SK-MEL-5 (cell line): ENCODE measurements at regions not wholly inside any gene's neighbourhood (a gene's known extent, or its start where the extent isn't known, plus 50 kb on each side); places are given as distances from the start of the nearest gene placed in this dataset.
"Not testable (repeated sequence)": the region's sequence is repeated elsewhere in the genome, so short reads cannot be mapped to it uniquely, and the experiment has no call there.

Source experiments
- DNase-seq: peaks from one replicate; pipeline ENCODE4 v3.0.0-alpha.2; 2016; ENCODE audit warnings: low read depth, low spot score
- in situ Hi-C: cut with HindIII; loops from 2 replicates; pipeline ENCODE4 v1.10.0; 2016; ENCODE audit warnings: low sequenced_read_pairs, high pct_unique_total_duplicates, low pct_unique_long_range_greater_than_20kb

GRCh38 chr1:245070836-245071615 lies 83.8 kb upstream of the KIF26B start:
- in situ Hi-C loops, result no loop called here
- no peak for DNase-seq

DNA sequence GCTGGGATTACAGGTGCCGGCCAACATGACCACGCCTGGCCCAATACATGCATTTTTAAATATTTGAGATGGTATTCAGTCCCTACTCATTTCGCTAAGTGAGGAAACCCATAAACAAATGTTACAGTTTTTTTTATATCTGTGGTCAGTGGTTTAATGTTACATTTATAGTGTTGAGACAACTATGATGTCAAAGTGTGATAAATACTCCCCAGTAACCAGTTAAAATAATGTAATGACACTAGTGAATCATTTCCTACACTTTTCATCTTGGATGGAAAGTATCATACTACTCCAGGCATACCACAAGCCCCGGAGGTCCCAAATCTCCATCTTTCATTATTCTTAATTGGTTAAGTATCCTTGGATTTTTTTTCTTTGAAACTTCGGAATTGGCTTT lies 87.5 kb upstream of the KIF26B start:
- no peak for DNase-seq
- in situ Hi-C loops, result no loop called here

GRCh38 chr1:245062741-245063305 lies 92.0 kb upstream of the KIF26B start:
- no peak for DNase-seq
- in situ Hi-C loops, result no loop called here

GRCh38 chr1:245061808-245062207 lies 93.0 kb upstream of the KIF26B start:
- DNase-seq, in situ Hi-C loops: not testable (repeated sequence)

GRCh38 chr1:245060684-245061374 lies 94.0 kb upstream of the KIF26B start:
- in situ Hi-C loops, result no loop called here
- no peak for DNase-seq

GRCh38 chr1:245059806-245060424 lies 94.9 kb upstream of the KIF26B start:
- DNase-seq, result no peak
- in situ Hi-C loops, result no loop called here

DNA sequence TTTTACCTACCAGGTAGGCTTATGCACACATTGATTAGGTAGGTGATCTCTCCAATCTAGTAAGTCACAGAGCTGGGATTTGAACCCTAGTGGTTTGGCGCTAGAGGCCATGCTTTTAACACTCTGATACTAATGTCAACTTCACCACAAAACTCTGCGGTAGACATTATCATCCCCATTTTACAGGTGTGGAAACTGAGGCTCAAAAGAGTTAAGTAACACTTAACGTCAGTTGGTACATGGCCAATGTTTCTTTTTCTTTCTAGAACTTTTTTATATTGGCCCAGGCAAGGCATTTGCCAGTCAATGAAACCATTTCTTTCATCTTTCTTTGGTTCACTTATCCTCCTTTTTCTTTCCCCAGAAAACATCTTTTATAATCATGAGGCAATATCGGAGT lies 95.9 kb upstream of the KIF26B start:
- in situ Hi-C loops, result no loop called here
- no peak for DNase-seq

- no peak for DNase-seq
- in situ Hi-C loops, result no loop called here
These were observed 96.3 kb upstream of the KIF26B start for GRCh38 chr1:245058436-245058835.

- DNase-seq, result no peak
- in situ Hi-C loops, result no loop called here
These were observed 97.9 kb upstream of the KIF26B start for GRCh38 chr1:245056913-245057312.

DNA sequence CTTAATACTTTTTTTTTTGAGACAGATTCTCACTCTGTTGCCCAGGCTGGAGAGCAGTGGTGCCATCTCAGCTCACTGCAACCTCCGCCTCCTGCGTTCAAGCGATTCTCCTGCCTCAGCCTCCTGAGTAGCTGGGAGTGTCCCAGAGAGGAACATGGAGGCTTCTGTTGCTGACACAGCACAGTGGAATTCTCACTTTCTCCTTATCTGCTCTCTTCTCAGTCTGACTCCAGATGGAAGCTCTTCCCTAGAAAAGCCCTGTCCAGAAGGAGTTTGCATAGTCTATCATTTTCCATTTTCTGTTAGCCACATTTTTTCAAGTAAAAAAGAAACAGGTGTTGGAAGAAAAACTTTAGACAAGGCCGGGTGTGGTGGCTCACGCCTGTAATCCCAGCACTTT lies 98.5 kb upstream of the KIF26B start:
- in situ Hi-C loops, DNase-seq: not testable (repeated sequence)

DNA sequence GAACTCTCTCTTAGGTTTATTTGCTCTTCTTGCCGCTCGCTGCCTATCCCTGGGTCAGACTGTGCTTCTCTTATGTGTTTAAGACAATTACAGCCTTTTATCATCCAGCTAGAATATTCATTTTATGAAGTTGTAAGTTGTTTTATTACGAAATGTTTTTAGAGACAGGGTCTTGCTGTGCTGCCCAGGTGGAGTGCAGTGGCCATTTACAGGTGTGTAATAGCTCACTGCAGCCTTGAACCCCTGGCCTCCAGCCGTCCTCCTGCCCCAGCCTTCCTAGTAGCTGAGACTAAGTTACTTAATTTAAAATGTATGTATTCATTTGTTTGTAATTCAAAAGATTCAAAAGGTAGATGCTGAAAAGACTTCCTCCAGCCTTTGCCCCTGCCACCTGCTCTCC lies 99.0 kb upstream of the KIF26B start:
- no peak for DNase-seq
- in situ Hi-C loops, result no loop called here

DNA sequence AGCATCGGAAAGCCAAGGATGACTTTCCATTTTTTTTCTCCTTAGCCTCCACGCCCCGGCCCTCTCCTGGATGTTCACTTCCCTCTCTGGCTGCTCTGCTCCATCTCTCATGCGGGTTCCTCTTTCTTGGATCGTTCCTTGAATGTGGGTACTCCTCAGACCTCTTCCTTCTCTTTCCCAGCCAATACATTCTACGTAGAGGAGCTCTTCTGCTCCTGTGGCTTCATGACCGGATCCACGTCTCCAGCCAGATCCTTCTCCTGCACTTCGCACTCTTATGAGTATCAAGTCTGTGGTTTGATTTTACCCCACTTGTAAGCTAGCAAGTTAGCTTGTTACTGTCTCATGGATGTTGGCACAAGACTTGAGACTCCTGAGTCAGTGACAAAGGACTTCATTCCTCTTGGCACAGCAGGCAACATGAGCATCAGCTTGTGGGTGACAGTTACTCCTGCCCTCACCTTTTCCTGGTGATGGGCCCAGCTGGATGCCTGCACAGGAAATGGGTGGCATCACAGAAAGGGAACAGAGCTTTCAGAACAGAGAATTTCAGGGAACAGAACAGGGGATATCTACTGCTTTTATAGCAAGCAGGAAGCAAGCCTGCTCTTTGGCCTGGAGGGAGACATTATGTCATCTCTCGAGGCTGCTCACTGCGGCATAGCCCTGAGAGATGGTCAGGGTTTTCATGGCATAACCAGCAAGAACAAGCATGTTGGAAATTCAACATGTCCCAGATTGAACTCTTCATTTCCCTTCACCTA lies 100.1 kb upstream of the KIF26B start:
- no peak for DNase-seq
- in situ Hi-C loops, result no loop called here

- in situ Hi-C loops, result no loop called here
- DNase-seq, result no peak
These were observed 100.7 kb upstream of the KIF26B start for GRCh38 chr1:245054105-245054504.

DNA sequence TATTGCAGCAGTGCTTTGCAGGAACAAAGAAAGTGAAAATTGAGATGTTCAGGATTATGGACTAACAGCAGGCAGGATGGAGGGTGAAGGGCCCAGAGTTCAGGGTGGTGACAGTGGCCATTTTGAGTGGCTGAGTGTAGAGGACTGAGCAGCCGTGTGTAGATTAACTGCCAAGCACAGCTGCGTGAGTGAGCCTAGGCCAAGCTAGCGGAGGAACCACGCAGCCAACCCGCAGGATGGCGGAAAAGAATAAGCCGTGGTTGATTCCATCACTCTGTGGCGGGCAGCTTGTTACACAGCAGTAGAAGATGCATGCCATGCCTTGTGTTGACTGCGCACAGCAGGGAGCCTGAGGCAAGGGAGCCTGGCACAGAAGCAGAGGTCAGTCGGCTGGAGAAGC lies 102.5 kb upstream of the KIF26B start:
- no peak for DNase-seq
- in situ Hi-C loops, result no loop called here

GRCh38 chr1:245051349-245052221 lies 103.2 kb upstream of the KIF26B start:
- in situ Hi-C loops, result no loop called here
- DNase-seq, result no peak

GRCh38 chr1:245046769-245047168 lies 108.0 kb upstream of the KIF26B start:
- DNase-seq, result no peak
- in situ Hi-C loops, result loop anchor here (25.0 kb wide), 1 partner anchor 209 kb away; the partner anchor contains the start of gene COX20

GRCh38 chr1:245046315-245046714 lies 108.5 kb upstream of the KIF26B start:
- in situ Hi-C loops, result loop anchor here (25.0 kb wide), 1 partner anchor 209 kb away; the partner anchor contains the start of gene COX20
- DNase-seq, result no peak
